ENCODE measurements at regions not wholly inside any gene's neighbourhood (a gene's known extent, or its start where the extent isn't known, plus 50 kb on each side); places are given as distances from the start of the nearest gene placed in this dataset.

- H3K9me2 ChIP-seq (ENCODE audit: low read depth, low read length) = no peaks in the 10 kb centered on the region
- H3K4me1 ChIP-seq (ENCODE audit: insufficient read depth, low read length, severe bottlenecking) = no peaks in the 10 kb centered on the region
- TF ChIP-seq CTCF (IDR thresholded peaks at IDR 0.05; ENCODE audit: low read length) = no peak
- no peaks in the 10 kb centered on the region for H3K36me3 ChIP-seq (ENCODE audit: insufficient read depth, low read length)
- H3K9ac ChIP-seq (ENCODE audit: low read length) = no peak overlapping the region
- no peak overlapping the region for H3K27ac ChIP-seq (ENCODE audit: low read depth, low read length, poor library complexity, severe bottlenecking)
- no peaks in the 10 kb centered on the region for H3K27me3 ChIP-seq (ENCODE audit: insufficient read depth, low read length)
- no peaks in the 10 kb centered on the region for H3F3A ChIP-seq (ENCODE audit: insufficient read depth, low read length)
- no peak overlapping the region for H3K4me3 ChIP-seq (ENCODE audit: low read depth, low read length, poor library complexity, severe bottlenecking)
- no peaks in the 10 kb centered on the region for H3K9me3 ChIP-seq (ENCODE audit: low read length)
- no peak overlapping the region for H3K4me2 ChIP-seq (ENCODE audit: low read length)
- no peak overlapping the region for H2AFZ ChIP-seq (ENCODE audit: low read length)
- H3K79me2 ChIP-seq (ENCODE audit: insufficient read depth, low read length) = no peaks in the 10 kb centered on the region
- H4K20me1 ChIP-seq (ENCODE audit: insufficient read depth, low read length) = no peaks in the 10 kb centered on the region
Observed at GRCh38 chr10:52877451-52877850, 104.9 kb upstream of the MBL2 start.

- Histone ChIP-seq H3K27me3 (ENCODE audit: insufficient read depth, low read length) (no peaks in the 10 kb centered on the region), H3K4me2 (ENCODE audit: low read length) (no peak overlapping the region)
Observed at GRCh38 chr10:52875336-52875735, 102.8 kb upstream of the MBL2 start.

GRCh38 chr10:52874581-52874980 is 102.0 kb upstream of the MBL2 start:
- no peak overlapping the region for H3K27ac ChIP-seq (ENCODE audit: low read depth, low read length, poor library complexity, severe bottlenecking)
- no peak overlapping the region for H3K4me3 ChIP-seq (ENCODE audit: low read depth, low read length, poor library complexity, severe bottlenecking)
- no peaks in the 10 kb centered on the region for H3K79me2 ChIP-seq (ENCODE audit: insufficient read depth, low read length)
- no peak overlapping the region for H3K9ac ChIP-seq (ENCODE audit: low read length)
- H3K9me2 ChIP-seq (ENCODE audit: low read depth, low read length) = no peaks in the 10 kb centered on the region
- no peaks in the 10 kb centered on the region for H3K4me1 ChIP-seq (ENCODE audit: insufficient read depth, low read length, severe bottlenecking)
- H3K36me3 ChIP-seq (ENCODE audit: insufficient read depth, low read length) = no peaks in the 10 kb centered on the region
- H3K9me3 ChIP-seq (ENCODE audit: low read length) = no peaks in the 10 kb centered on the region
- no peaks in the 10 kb centered on the region for H4K20me1 ChIP-seq (ENCODE audit: insufficient read depth, low read length)
- H3K4me2 ChIP-seq (ENCODE audit: low read length) = no peak overlapping the region
- H3K27me3 ChIP-seq (ENCODE audit: insufficient read depth, low read length) = no peaks in the 10 kb centered on the region
- H2AFZ ChIP-seq (ENCODE audit: low read length) = no peak overlapping the region
- TF ChIP-seq EZH2 (IDR thresholded peaks at IDR 0.05; ENCODE audit: borderline replicate concordance, low read length) (no peak), CTCF (IDR thresholded peaks at IDR 0.05; ENCODE audit: low read length) (no peak)
- H3F3A ChIP-seq (ENCODE audit: insufficient read depth, low read length) = no peaks in the 10 kb centered on the region

More at GRCh38 chr10:52875336-52875735, 102.8 kb upstream of the MBL2 start:
- Histone ChIP-seq H3K9me2 (ENCODE audit: low read depth, low read length) (no peaks in the 10 kb centered on the region), H2AFZ (ENCODE audit: low read length) (no peak overlapping the region), H3K79me2 (ENCODE audit: insufficient read depth, low read length) (no peaks in the 10 kb centered on the region), H3F3A (ENCODE audit: insufficient read depth, low read length) (no peaks in the 10 kb centered on the region), H3K9me3 (ENCODE audit: low read length) (no peaks in the 10 kb centered on the region), H3K9ac (ENCODE audit: low read length) (no peak overlapping the region), H3K36me3 (ENCODE audit: insufficient read depth, low read length) (no peaks in the 10 kb centered on the region), H4K20me1 (ENCODE audit: insufficient read depth, low read length) (no peaks in the 10 kb centered on the region), H3K4me3 (ENCODE audit: low read depth, low read length, poor library complexity, severe bottlenecking) (no peak overlapping the region), H3K27ac (ENCODE audit: low read depth, low read length, poor library complexity, severe bottlenecking) (no peak overlapping the region), H3K4me1 (ENCODE audit: insufficient read depth, low read length, severe bottlenecking) (no peaks in the 10 kb centered on the region)
- TF ChIP-seq EZH2 (IDR thresholded peaks at IDR 0.05; ENCODE audit: borderline replicate concordance, low read length) (no peak), CTCF (IDR thresholded peaks at IDR 0.05; ENCODE audit: low read length) (no peak)

All from OCI-LY1 (cell line).